ENCODE measurements at regions not wholly inside any gene's neighbourhood (a gene's known extent, or its start where the extent isn't known, plus 50 kb on each side); places are given as distances from the start of the nearest gene placed in this dataset.
"Not testable (repeated sequence)": the region's sequence is repeated elsewhere in the genome, so short reads cannot be mapped to it uniquely, and the experiment has no call there.

- DNase-seq (ENCODE audit: low spot score), result no peak
These were observed 70.1 kb downstream of the FBXO4 start for GRCh38 chr5:41995193-41995592.

- no peak for DNase-seq (ENCODE audit: low spot score)
These were observed 76.6 kb downstream of the FBXO4 start for GRCh38 chr5:42001673-42002072.

GRCh38 chr5:42003852-42004251 is 78.8 kb downstream of the FBXO4 start:
- DNase-seq (ENCODE audit: low spot score), result not testable (repeated sequence)

GRCh38 chr5:42005561-42006153 is 80.6 kb downstream of the FBXO4 start:
- peak; percentile 29 for DNase-seq (ENCODE audit: low spot score)

- DNase-seq (ENCODE audit: low spot score), result no peak
These were observed 88.5 kb downstream of the FBXO4 start for GRCh38 chr5:42013561-42013960.

- DNase-seq (ENCODE audit: low spot score), result no peak
These were observed 90.2 kb downstream of the FBXO4 start for GRCh38 chr5:42015254-42015653.

- no peak for DNase-seq (ENCODE audit: low spot score)
These were observed 90.6 kb downstream of the FBXO4 start for GRCh38 chr5:42015681-42016080.

GRCh38 chr5:42020788-42021530 is 95.9 kb downstream of the FBXO4 start:
- no peak for DNase-seq (ENCODE audit: low spot score)

GRCh38 chr5:42021923-42022322 is 96.8 kb downstream of the FBXO4 start:
- no peak for DNase-seq (ENCODE audit: low spot score)

- DNase-seq (ENCODE audit: low spot score), result no peak
These were observed 97.4 kb downstream of the FBXO4 start for GRCh38 chr5:42022383-42022972.

- DNase-seq (ENCODE audit: low spot score), result no peak
These were observed 101.4 kb downstream of the FBXO4 start for GRCh38 chr5:42026446-42026845.

GRCh38 chr5:42032137-42032536 is 107.1 kb downstream of the FBXO4 start:
- DNase-seq (ENCODE audit: low spot score), result no peak

GRCh38 chr5:42035526-42035925 is 110.4 kb downstream of the FBXO4 start:
- no peak for DNase-seq (ENCODE audit: low spot score)

- no peak for DNase-seq (ENCODE audit: low spot score)
These were observed 111.3 kb downstream of the FBXO4 start for GRCh38 chr5:42036379-42036778.

GRCh38 chr5:42037379-42037932 is 112.4 kb downstream of the FBXO4 start:
- no peak for DNase-seq (ENCODE audit: low spot score)

GRCh38 chr5:42043400-42043799 is 118.3 kb downstream of the FBXO4 start:
- DNase-seq (ENCODE audit: low spot score), result no peak

- peak; percentile 69 for DNase-seq (ENCODE audit: low spot score)
These were observed 132.2 kb downstream of the FBXO4 start for GRCh38 chr5:42057254-42057690.

GRCh38 chr5:42059291-42059690 is 134.2 kb downstream of the FBXO4 start:
- DNase-seq (ENCODE audit: low spot score), result no peak

GRCh38 chr5:42059778-42060464 is 134.8 kb downstream of the FBXO4 start:
- no peak for DNase-seq (ENCODE audit: low spot score)

GRCh38 chr5:42061121-42061520 is 136.0 kb downstream of the FBXO4 start:
- DNase-seq (ENCODE audit: low spot score), result no peak

GRCh38 chr5:42064821-42065220 is 139.7 kb downstream of the FBXO4 start:
- no peak for DNase-seq (ENCODE audit: low spot score)

- DNase-seq (ENCODE audit: low spot score), result no peak
These were observed 141.1 kb downstream of the FBXO4 start for GRCh38 chr5:42066131-42066530.

GRCh38 chr5:42074353-42074752 is 149.3 kb downstream of the FBXO4 start:
- DNase-seq (ENCODE audit: low spot score), result no peak

Measured in D341Med (cell line).